ENCODE measurements at regions not wholly inside any gene's neighbourhood (a gene's known extent, or its start where the extent isn't known, plus 50 kb on each side); places are given as distances from the start of the nearest gene placed in this dataset.

GRCh38 chr5:143600396-143601075 lies 197.1 kb upstream of the NR3C1 start:
- TF ChIP-seq POLR2AphosphoS5 (IDR thresholded peaks at IDR 0.05; ENCODE audit: borderline replicate concordance, low read depth, low read length) (no peak), EZH2 (IDR thresholded peaks at IDR 0.05) (no peak)

Measured in SK-N-MC (cell line).